Endothelial cell of umbilical vein (primary cell): ENCODE measurements at regions not wholly inside any gene's neighbourhood (a gene's known extent, or its start where the extent isn't known, plus 50 kb on each side); places are given as distances from the start of the nearest gene placed in this dataset.
A peak's percentile ranks its signal among the peaks of the same experiment; 100 is the strongest.

Experiments used
- BruUV-seq: library from RNA; stranded (reverse); fragments of 400-500 nt; replicated peaks from 2 replicates; lab custom pipeline; 2021; lab: Mats Ljungman, UMichigan
- CTCF ChIA-PET: fragments of 300-600, 350-600 bp; sonication (Branson Sonifier 250); formaldehyde crosslinking; loops from one replicate; lab custom pipeline; 2021; ENCODE audit warnings: antibody characterized with exemption, inconsistent platforms; lab: Charles Lee
- POLR2A ChIA-PET: fragments of 300-600, 350-600 bp; sonication (Branson Sonifier 250); formaldehyde crosslinking; loops from one replicate; lab custom pipeline; 2021; ENCODE audit warnings: antibody characterized with exemption, inconsistent platforms; lab: Charles Lee
- DNase-seq: peaks from one replicate; pipeline ENCODE4 v3.0.0-alpha.2; 2011; ENCODE audit warnings: low read depth, low spot score
- FAIRE-seq: peaks from 2 replicates; lab custom pipeline; 2011; peaks lifted over from hg19 to GRCh38; lab: Jason Lieb, UNC
- H2AFZ ChIP-seq: 2 replicates; pipeline ENCODE4 v1.6.0; 2012; ENCODE audit warnings: low read depth, low read length, control low read depth, inconsistent platforms
- H3K27ac ChIP-seq: 2 replicates; pipeline ENCODE4 v1.5.1; 2011; ENCODE audit warnings: low read depth, mild to moderate bottlenecking, control low read depth, low read length, moderate library complexity; ENCODE audit not compliant: insufficient read depth
- H3K27me3 ChIP-seq, 2 experiments: 2 replicates each; pipeline versions ENCODE4 v1.6.0 to v1.6.1; 2011; ENCODE audit warnings: low read length in 2 of 2, mixed read lengths in 1 of 2; ENCODE audit not compliant: control insufficient read depth in 2 of 2, insufficient read depth in 2 of 2
- H3K36me3 ChIP-seq, 2 experiments: 2 replicates in 1 of 2; 3 replicates in 1 of 2; pipeline ENCODE4 v1.5.1; 2011; ENCODE audit warnings: low read length in 2 of 2, mild to moderate bottlenecking in 1 of 2, moderate library complexity in 1 of 2; ENCODE audit not compliant: control insufficient read depth in 2 of 2, insufficient read depth in 2 of 2; ENCODE audit errors: extremely low read depth in 1 of 2
- H3K4me1 ChIP-seq: 3 replicates; pipeline ENCODE4 v1.5.1; 2011; ENCODE audit warnings: mild to moderate bottlenecking, low read length; ENCODE audit not compliant: control insufficient read depth, insufficient read depth; ENCODE audit errors: extremely low read depth
- H3K4me2 ChIP-seq: 2 replicates; pipeline ENCODE4 v1.6.1; 2011; ENCODE audit warnings: low read length, control low read depth, mixed read lengths; ENCODE audit not compliant: insufficient read depth
- H3K4me3 ChIP-seq, 3 experiments: fragments of 200-600 bp in 1 of 3; sonication (generic), shearing (Covaris generic) in 1 of 3; replicated peaks in 1 of 3; 2 replicates each; pipeline ENCODE4 v1.5.1; 2011 to 2016; ENCODE audit warnings: control low read depth in 3 of 3, low read length in 3 of 3, mild to moderate bottlenecking in 2 of 3, inconsistent platforms in 1 of 3, low read depth in 1 of 3, moderate library complexity in 1 of 3; ENCODE audit not compliant: insufficient read depth in 1 of 3
- H3K79me2 ChIP-seq: 2 replicates; pipeline ENCODE4 v1.6.0; 2012; ENCODE audit warnings: low read length, inconsistent platforms; ENCODE audit not compliant: control insufficient read depth, insufficient read depth
- H3K9ac ChIP-seq: replicated peaks from 2 replicates; pipeline ENCODE3; 2011; ENCODE audit warnings: low read length, control low read depth; ENCODE audit not compliant: insufficient read depth; ENCODE audit errors: extremely low read depth
- H3K9me1 ChIP-seq: replicated peaks from 3 replicates; pipeline ENCODE4 v1.6.0; 2011; ENCODE audit warnings: mild to moderate bottlenecking, low read length; ENCODE audit not compliant: control insufficient read depth, insufficient read depth; ENCODE audit errors: extremely low read depth
- H3K9me3 ChIP-seq: replicated peaks from 2 replicates; pipeline ENCODE4 v1.5.1; 2012; ENCODE audit warnings: low read length, inconsistent platforms; ENCODE audit not compliant: control insufficient read depth, insufficient read depth
- H4K20me1 ChIP-seq: replicated peaks from 2 replicates; pipeline ENCODE3; 2011; ENCODE audit warnings: mild to moderate bottlenecking, low read length; ENCODE audit not compliant: control insufficient read depth, insufficient read depth; ENCODE audit errors: extremely low read depth
- CTCF ChIP-seq, 2 donors: IDR thresholded peaks; 1 replicate in 1 of 2; 2 replicates in 1 of 2; pipeline ENCODE4 v1.5.1; 2011; ENCODE audit warnings: low read length in 2 of 2, mild to moderate bottlenecking in 2 of 2, moderate library complexity in 2 of 2, control low read depth in 1 of 2, inconsistent platforms in 1 of 2, low read depth in 1 of 2; ENCODE audit not compliant: insufficient read depth in 1 of 2; ENCODE audit errors: extremely low read depth in 1 of 2
- EZH2 ChIP-seq: IDR thresholded peaks from 2 replicates; pipeline ENCODE4 v1.6.1; 2012; ENCODE audit warnings: borderline replicate concordance, low read depth, mild to moderate bottlenecking, moderate library complexity, low read length, inconsistent platforms; ENCODE audit not compliant: severe bottlenecking
- FOS ChIP-seq: IDR thresholded peaks from 2 replicates; pipeline ENCODE4 v1.6.1; 2011; ENCODE audit warnings: mild to moderate bottlenecking, low read length, moderate library complexity, borderline replicate concordance; ENCODE audit not compliant: insufficient read depth
- GATA2 ChIP-seq: IDR thresholded peaks from 2 replicates; pipeline ENCODE4 v1.7.0; 2011; ENCODE audit warnings: low read depth, mild to moderate bottlenecking, moderate library complexity, mixed read lengths, low read length; ENCODE audit not compliant: insufficient read length, insufficient read depth
- JUN ChIP-seq: IDR thresholded peaks from 2 replicates; pipeline ENCODE4 v1.6.1; 2011; ENCODE audit warnings: borderline replicate concordance, low read depth; ENCODE audit not compliant: insufficient read length, insufficient read depth
- MAX ChIP-seq: IDR thresholded peaks from 2 replicates; pipeline ENCODE4 v1.6.1; 2011; ENCODE audit not compliant: insufficient read depth, insufficient read length
- MYC ChIP-seq: IDR thresholded peaks from one replicate; pipeline ENCODE4 v1.6.1; 2011; ENCODE audit warnings: mild to moderate bottlenecking, low read depth, low read length
- POLR2A ChIP-seq: IDR thresholded peaks from 2 replicates; pipeline ENCODE4 v1.6.1; 2012; ENCODE audit warnings: low read depth, mild to moderate bottlenecking, control low read depth, low read length
- POLR2AphosphoS5 ChIP-seq: IDR thresholded peaks from 2 replicates; pipeline ENCODE4 v1.6.1; 2012; ENCODE audit warnings: low read depth, mild to moderate bottlenecking, control low read depth, low read length, moderate library complexity; ENCODE audit not compliant: insufficient read depth
- dilution Hi-C: fragments of 300-500 bp; cut with MboI; formaldehyde crosslinking; loops from one replicate; pipeline ENCODE4 v1.15.0; 2019; ENCODE audit warnings: low sequenced_read_pairs; ENCODE audit not compliant: extremely low pct_ligation_motif_present
- intact Hi-C: fragments of 100-400 bp; cut with micrococcal nuclease; formaldehyde crosslinking; loops from one replicate; pipeline ENCODE4 v1.10.0; 2022

GRCh38 chr12:132427174-132427768 lies 62.7 kb upstream of the FBRSL1 start:
- H3K9me1 ChIP-seq, result no peaks in the 10 kb centered on the region
- CTCF ChIA-PET, result interaction anchor here (1.6 to 3.1 kb wide), 2 partner anchors 134 to 188 kb away, joined by 4 to 11 read pairs; no protein-coding TSS in a partner anchor
- H3K9ac ChIP-seq, result no peak overlapping the region
- H4K20me1 ChIP-seq, result no peaks in the 10 kb centered on the region
- no peaks in the 10 kb centered on the region for H3K9me3 ChIP-seq
- peaks cover 0 to 1% of the 10 kb centered on the region in 2 experiments for H3K27me3 ChIP-seq
- FAIRE-seq (no peak), DNase-seq (peak; percentile 28)
- no peak overlapping the region for H3K4me3 ChIP-seq
- no peaks in the 10 kb centered on the region for H3K4me1 ChIP-seq
- BruUV-seq, result no TSS peak
- no peaks in the 10 kb centered on the region for H3K79me2 ChIP-seq
- intact Hi-C loops, result no loop called here
- dilution Hi-C loops, result no loop called here
- H3K27ac ChIP-seq, result no peak overlapping the region
- TF ChIP-seq EZH2, result no peak
- TF ChIP-seq GATA2, result no peak
- TF ChIP-seq POLR2AphosphoS5, result no peak
- no peak for TF ChIP-seq JUN
- TF ChIP-seq POLR2A, result no peak
- no peak for TF ChIP-seq MAX
- no peak for TF ChIP-seq FOS
- TF ChIP-seq MYC, result no peak
- TF ChIP-seq CTCF (IDR thresholded peaks at IDR 0.05; ENCODE audit: extremely low read depth in 1 of 2, insufficient read depth in 1 of 2, low read depth in 1 of 2, low read length in 2 of 2), result no peak
- no peak overlapping the region for H2AFZ ChIP-seq
- no peak overlapping the region for H3K4me2 ChIP-seq
- H3K36me3 ChIP-seq, result no peaks in the 10 kb centered on the region
- POLR2A ChIA-PET, result no interaction called here
